PC-9 (cell line): ENCODE measurements at regions not wholly inside any gene's neighbourhood (a gene's known extent, or its start where the extent isn't known, plus 50 kb on each side); places are given as distances from the start of the nearest gene placed in this dataset.

Source experiments
- EZH2 ChIP-seq: fragments of 200-600 bp; sonication (generic); IDR thresholded peaks from 2 replicates; pipeline ENCODE4 v1.8.0; 2017; ENCODE audit warnings: antibody characterized with exemption, low read depth
- TF ChIP-seq, protein P1 (sequence below): fragments of 200-600 bp; sonication (generic); conservative IDR thresholded peaks from 2 replicates; pipeline ENCODE4 v1.6.1; 2017; ENCODE audit warnings: mixed run types, antibody characterized with exemption, mild to moderate bottlenecking, moderate library complexity

DNA sequence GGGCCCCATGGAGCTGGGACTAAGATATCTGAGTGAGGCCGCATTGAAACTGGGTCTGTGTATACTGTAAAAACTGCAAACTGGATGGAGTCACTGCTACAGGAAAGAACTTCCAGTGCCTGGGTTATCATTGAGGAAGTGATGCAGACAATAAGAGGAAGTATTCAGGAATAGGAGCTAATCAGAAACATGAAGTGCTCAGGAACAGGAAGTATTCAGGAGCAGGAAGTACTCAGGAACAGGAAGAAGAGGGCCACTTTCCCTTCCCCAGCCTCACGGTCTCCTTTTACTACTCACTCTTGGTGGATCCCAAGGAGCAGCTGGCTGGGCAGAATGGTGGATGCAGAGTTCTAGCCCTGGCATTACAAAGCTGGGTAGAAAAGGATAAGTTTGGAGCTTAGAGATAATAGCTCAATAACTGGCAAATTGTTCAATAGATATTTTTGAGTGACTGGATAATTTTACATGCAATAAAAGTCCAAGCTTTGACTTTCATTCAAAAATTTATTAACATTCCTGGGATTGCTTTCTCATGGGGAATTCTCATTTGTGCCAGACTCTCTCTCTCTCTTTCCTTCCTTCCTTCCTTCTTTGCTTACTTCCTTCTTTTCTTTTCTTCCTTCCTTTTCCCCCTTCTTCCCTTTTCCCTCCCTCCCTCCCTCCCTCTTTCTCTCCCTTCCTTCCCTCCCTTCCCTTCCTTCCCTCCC lies 82.2 kb upstream of the PAX1 start:
- TF ChIP-seq, protein P1, sequence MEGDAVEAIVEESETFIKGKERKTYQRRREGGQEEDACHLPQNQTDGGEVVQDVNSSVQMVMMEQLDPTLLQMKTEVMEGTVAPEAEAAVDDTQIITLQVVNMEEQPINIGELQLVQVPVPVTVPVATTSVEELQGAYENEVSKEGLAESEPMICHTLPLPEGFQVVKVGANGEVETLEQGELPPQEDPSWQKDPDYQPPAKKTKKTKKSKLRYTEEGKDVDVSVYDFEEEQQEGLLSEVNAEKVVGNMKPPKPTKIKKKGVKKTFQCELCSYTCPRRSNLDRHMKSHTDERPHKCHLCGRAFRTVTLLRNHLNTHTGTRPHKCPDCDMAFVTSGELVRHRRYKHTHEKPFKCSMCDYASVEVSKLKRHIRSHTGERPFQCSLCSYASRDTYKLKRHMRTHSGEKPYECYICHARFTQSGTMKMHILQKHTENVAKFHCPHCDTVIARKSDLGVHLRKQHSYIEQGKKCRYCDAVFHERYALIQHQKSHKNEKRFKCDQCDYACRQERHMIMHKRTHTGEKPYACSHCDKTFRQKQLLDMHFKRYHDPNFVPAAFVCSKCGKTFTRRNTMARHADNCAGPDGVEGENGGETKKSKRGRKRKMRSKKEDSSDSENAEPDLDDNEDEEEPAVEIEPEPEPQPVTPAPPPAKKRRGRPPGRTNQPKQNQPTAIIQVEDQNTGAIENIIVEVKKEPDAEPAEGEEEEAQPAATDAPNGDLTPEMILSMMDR = no peak
- TF ChIP-seq EZH2 = no peak
